GM18498 (cell line): ENCODE measurements at regions not wholly inside any gene's neighbourhood (a gene's known extent, or its start where the extent isn't known, plus 50 kb on each side); places are given as distances from the start of the nearest gene placed in this dataset.

Experiments used
- ATAC-seq: cut with Tn5 transposase; IDR thresholded peaks from one replicate; pipeline ENCODE4 v1.9.1; 2021; ENCODE audit warnings: mild to moderate bottlenecking, moderate library complexity; ENCODE audit not compliant: unreplicated experiment

GRCh38 chr21:32184485-32184884 is 94.4 kb downstream of the MIS18A start:
- ATAC-seq = no peak

DNA sequence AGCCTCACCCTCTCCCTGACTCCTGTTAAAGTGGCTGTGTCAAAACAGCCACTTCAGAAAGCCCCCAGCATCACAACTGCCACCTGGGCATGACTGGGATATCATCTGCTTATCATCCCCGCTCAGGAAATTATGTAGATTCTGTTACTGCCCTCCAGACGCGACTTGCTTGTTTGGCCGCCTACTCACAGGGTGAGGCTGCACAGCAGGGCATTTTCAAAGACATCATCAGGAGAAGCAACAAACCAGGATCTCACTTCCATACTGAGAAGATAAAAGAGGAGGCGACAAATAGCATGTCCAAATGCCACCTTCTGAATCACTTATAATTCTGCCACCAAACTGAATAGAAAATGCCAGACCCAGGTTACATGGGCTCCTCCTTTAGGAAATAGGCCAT is 94.8 kb downstream of the MIS18A start:
- ATAC-seq = no peak

DNA sequence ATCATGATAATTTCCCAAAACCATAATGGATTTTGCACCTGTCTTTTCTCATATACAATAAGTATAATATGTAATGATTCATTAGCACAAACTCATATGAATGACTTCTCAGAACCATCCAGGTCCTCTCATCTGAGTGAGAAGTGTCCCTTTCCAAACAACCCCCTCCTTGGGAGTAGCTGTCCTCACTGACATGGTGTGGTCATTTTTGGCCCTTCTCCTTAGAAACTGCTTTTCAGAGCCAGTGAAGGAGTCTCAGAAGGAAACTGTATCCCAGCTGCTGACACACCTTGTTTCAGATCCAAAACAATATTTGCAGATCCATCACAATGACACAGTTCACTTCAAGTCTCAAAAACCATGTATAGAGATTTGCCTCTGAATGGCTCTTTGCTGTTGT is 95.5 kb downstream of the MIS18A start:
- ATAC-seq = no peak

GRCh38 chr21:32182449-32182848 is 96.4 kb downstream of the MIS18A start:
- no peak for ATAC-seq

- no peak for ATAC-seq
These were observed 97.4 kb downstream of the MIS18A start for GRCh38 chr21:32181457-32181856.

DNA sequence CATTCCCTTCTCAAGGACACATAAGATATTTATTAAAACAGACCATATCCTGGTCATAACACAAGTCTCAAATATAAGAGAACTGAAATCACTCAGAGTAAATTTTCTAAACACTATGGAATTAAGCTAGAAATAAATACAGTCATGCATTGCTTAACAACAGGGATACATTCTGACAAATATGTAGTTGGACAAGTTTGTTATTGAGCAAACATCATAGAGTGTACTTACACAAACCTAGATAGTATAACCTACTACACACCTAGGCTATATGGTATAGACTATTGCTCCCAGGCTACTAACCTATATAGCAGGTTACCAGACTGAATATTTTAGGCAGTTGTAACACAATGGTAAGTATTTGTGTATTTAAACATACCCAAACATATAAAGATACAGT is 104.0 kb downstream of the MIS18A start:
- ATAC-seq = no peak

DNA sequence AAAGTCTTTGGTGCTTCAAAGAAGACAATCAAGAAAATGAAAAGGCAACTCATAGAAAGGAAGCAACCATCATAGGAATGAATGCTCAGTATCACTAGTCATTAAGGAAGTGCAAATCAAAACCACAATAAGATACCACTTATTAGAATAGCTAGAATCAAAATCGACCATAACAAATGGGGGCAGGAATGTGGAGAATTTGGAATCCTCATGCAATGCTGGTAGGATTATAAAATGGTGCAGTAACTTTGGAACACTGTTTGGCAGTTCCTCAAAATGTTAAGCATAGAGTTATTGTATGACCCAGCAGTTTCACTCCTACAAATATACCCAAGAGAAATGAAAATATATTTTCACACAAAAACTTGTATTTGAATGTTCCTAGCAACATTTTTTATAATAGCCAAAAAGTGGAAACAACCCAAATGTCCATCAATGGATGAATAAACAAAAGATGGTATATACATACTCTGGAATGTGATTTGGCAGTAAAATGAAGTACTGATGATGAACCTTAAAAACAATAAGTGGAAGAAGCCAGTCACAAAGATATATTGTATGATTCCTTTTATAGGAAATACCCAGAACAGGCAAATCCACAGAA is 105.6 kb downstream of the MIS18A start:
- no peak for ATAC-seq

GRCh38 chr21:32172106-32172505 is 106.7 kb downstream of the MIS18A start:
- no peak for ATAC-seq

- ATAC-seq = no peak
These were observed 111.3 kb downstream of the MIS18A start for GRCh38 chr21:32167513-32167912.

DNA sequence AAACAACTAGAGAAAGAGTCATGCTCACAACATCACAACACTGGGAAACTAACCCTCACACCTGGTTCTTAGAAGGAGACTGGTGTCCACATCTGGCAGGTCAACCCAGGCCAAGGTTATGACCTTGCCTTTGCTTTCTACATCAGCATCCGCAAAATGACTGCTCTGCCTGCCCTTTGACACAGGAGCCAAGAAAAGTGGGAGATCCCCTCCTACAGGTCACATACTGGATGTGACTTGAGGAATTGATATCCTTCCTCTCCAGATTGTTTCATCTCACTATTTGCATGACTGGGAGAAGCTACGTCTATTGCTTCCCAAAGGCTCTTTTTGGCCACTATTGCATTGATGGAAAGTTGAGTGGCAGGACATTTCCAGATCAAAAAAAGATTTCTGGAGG is 115.5 kb downstream of the MIS18A start:
- ATAC-seq = no peak

DNA sequence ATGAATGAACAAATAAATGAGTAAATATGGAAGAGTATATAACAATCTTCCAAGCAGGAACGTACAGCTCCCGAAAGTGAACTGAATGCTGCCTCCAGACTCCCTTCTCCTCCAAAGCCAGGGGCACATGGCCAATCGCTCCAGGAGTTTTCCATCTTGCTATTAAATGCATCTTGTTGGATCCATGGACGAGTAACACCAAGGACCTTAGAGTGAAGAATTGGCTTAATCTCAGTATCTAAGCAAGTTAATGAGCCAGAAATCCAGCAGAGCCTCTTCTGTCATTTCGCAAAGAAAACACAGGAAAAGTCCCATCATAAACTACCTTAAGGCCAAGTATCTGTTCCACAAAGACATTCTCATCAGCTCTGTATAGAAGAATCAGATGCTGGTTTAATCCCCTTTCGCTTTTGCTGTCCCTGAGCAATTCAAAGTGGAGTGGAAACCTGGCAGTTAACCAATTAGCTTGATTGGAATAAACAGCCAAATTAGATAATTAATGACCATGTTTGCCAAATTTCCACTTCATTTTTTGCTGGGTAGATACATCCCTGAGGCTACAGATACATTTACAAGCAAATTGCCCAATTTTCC is 116.0 kb downstream of the MIS18A start:
- no peak for ATAC-seq

DNA sequence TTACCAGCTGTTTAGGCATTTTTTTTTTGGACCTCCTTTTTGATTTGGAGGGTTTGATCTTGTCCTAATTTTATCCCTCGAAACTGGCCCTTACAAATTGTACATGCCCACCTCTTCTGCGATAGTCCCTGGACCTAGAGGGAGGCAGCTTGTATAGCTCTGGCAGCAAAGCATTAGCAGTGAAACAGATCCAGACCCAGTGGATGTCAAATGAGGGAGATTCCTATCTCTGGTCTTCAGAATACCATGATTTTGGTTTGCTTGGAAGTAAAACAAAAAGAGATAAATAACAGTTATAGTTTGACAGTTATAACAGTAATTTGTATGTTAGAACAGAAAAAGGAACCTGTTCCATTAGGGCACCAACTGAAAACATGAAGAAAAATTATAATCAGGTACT is 123.6 kb downstream of the MIS18A start:
- no peak for ATAC-seq

DNA sequence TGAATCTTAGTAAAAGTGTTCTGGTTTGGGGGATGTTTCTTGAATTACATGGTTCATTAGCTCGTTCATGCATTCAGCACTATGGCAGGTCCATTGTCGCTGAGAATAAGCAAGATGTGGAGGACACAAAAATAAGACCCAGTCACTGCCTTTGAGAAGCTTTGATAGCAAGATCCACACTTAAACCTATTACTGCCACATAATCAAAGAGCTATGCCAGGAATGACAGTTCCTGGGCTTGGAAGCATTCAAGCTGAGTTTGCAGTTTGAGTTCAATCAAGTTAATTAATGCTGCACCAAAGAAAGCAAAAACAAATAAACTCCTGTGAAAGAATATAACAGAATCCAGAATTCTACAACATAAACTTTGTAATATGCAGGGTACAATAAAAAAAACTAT is 131.8 kb downstream of the MIS18A start:
- ATAC-seq = no peak

- ATAC-seq = no peak
These were observed 134.0 kb downstream of the MIS18A start for GRCh38 chr21:32144851-32145250.

DNA sequence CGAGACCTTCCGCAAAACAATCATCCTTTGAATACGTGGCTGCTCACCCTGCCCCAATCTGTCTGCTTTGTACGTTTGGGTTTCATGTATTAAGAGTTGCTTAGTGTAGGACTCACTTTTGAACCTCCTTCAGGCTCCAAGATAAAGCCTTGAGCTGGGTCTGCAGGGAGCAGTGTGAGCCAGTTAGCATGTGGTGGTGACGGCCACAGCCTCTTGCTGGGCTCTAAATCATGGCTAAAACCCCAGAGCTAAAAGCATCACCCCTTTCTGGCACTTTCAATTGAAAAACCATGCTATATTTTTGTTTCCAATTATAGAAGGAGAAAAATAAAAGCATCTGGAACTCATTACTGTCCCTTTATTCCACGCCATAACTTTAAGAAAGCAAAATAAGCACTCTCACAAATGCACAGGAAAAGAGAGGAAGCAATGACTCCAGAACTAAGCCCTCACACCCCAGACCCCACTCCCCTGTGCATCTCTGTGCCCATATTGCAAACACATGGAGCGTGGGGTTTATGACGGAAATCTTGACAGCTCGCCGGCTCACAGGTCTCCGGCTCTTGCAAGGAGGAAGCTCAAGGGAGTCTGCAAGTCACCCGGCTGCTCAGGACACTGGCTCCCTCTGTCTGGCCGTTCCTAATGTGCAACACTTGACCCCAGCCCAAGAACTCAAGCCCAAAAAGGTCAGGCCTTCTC is 135.5 kb downstream of the MIS18A start:
- ATAC-seq = no peak

DNA sequence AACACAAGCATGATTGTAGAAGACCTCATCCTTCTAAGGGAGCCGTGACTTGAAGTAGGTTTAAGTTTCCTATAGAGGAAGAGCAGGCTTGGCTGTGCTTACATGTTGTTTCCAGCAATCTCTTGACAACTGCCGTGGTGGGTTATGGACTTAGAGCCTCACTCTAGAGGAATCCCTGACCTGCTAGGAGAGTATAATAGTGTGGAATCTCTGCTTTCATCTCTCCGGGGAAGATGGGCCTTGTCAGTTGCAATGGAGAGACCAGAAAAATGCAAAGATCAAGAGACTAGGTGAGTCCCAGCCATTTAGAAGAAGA is 137.6 kb downstream of the MIS18A start:
- no peak for ATAC-seq

DNA sequence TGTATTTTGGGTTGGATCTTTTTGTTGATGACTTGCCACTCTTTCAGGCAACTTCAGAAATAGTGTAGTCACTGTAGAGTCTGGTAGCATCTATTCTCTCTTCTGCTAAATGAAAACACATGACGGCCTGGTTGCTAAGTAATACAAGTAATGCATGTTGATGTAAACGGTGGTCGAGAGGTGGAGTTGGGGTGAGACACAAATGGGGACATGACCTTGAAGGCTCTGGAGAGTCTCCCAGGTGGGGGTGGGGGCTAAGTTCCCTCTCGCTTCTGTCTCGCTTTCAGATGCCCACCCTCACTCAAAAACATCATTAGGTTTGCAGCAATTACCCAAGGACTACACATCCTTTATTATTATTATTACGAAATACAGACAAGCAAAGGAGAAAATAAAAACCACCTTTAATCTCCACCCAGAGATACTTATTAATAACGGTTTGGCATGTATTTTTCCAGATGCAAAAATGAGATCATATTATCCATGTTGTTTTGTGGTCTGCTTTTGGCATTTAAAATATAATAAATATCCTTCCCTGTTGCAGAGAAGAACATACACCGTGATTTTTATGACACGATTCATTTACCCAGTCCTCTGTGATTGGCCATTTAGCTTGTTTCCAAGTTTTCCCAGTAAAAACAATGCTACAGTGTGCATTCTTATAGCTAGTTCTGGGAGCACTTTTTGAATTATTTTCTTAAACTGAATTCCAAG is 138.1 kb downstream of the MIS18A start:
- ATAC-seq = no peak

- no peak for ATAC-seq
These were observed 138.7 kb downstream of the MIS18A start for GRCh38 chr21:32140151-32140550.

- ATAC-seq = no peak
These were observed 140.2 kb downstream of the MIS18A start for GRCh38 chr21:32138658-32139057.

DNA sequence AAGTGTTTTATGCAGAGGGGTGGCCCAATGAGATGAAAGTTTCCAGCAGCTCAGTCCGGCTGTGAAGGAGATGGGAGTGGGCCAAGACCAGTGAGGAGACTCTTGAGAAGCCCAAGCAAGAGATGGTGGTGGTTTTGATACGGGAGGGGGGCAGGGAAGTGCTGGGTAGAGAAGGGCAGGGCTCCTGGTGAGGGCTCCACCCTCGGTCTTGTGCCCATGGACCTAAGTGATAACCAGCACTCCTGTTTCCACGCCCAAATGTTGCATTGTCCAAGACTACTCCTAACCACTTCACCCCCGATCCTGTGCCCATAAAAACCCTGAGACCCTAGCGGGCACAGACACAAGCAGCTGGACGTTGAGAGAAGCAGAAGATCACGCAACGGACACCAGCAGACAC is 140.9 kb downstream of the MIS18A start:
- no peak for ATAC-seq

- ATAC-seq = no peak
These were observed 141.6 kb downstream of the MIS18A start for GRCh38 chr21:32137266-32137665.

DNA sequence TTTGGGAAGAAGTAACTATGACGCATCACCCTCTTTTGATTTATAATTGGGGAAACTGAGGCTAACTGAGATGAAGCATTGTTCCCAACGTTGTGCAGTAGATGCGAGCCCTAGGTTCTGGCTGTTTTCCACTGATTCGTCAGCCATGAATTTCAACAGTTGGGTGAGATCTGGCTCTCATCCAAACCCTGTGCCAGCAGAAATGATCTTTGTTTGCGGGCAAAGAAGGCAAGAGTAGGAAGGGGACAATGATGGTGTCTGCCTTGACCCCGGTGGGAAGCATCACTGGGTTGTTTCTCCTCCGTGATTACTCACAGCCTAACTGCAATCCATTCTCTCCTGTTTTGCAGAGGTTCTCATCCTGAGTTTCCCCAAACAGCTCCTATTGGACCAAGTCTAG is 142.3 kb downstream of the MIS18A start:
- ATAC-seq = no peak
